Left ventricle myocardium inferior (tissue), 1 donor: ENCODE measurements at regions not wholly inside any gene's neighbourhood (a gene's known extent, or its start where the extent isn't known, plus 50 kb on each side); places are given as distances from the start of the nearest gene placed in this dataset.
"Not testable (repeated sequence)": the region's sequence is repeated elsewhere in the genome, so short reads cannot be mapped to it uniquely, and the experiment has no call there.

Experiments used
- DNase-seq: peaks from one replicate; pipeline ENCODE4 v3.0.0-alpha.2; 2020
- H3K27ac ChIP-seq: fragments of 200-600 bp; replicated peaks from 2 replicates; pipeline ENCODE4 v1.8.0; 2021
- H3K27me3 ChIP-seq: fragments of 200-600 bp; 2 replicates; pipeline ENCODE4 v1.8.0; 2021; ENCODE audit warnings: low read depth
- H3K36me3 ChIP-seq: fragments of 200-600 bp; 2 replicates; pipeline ENCODE4 v1.8.0; 2021
- H3K4me1 ChIP-seq: fragments of 200-600 bp; 2 replicates; pipeline ENCODE4 v1.8.0; 2021
- H3K4me3 ChIP-seq: fragments of 200-600 bp; 2 replicates; pipeline ENCODE4 v1.8.0; 2021; ENCODE audit warnings: mild to moderate bottlenecking, moderate library complexity
- H3K9me3 ChIP-seq: fragments of 200-600 bp; replicated peaks from 2 replicates; pipeline ENCODE4 v1.8.0; 2021
- intact Hi-C: fragments of 100-400 bp; cut with micrococcal nuclease; formaldehyde crosslinking; loops from one replicate; pipeline ENCODE4 v1.11.0; 2022
- TF ChIP-seq, protein P1 (sequence below): fragments of 200-600 bp; IDR thresholded peaks from 2 replicates; pipeline ENCODE4 v1.8.0; 2021; ENCODE audit warnings: antibody characterized with exemption, mild to moderate bottlenecking, borderline replicate concordance
- donor health status: DM: no; HTN: yes; CAD: no; lungs with severe emphysema.

DNA sequence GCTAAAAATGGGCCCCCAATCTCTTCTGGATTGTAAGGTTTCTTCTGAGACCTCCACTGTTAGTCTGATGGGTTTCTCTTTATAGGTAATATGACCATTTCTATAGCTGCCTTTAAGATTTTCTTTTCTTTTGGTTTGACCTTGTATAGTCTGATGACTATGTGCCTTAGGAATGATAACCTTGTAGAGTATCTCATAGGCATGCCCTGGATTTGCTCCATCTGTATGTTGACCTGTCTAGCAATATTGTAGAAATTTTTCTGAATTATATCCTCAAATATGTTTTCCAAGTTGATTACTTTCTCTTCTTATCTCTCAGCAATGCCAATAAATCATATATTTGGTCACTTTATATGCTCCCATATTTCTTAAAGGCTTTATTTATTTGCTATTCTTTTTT lies 1403.8 kb upstream of the GOT2 start:
- H3K9me3 ChIP-seq = peaks cover 48% of the 10 kb centered on the region
- H3K27ac ChIP-seq = no peak overlapping the region
- no peaks in the 10 kb centered on the region for H3K4me1 ChIP-seq
- TF ChIP-seq, protein P1, sequence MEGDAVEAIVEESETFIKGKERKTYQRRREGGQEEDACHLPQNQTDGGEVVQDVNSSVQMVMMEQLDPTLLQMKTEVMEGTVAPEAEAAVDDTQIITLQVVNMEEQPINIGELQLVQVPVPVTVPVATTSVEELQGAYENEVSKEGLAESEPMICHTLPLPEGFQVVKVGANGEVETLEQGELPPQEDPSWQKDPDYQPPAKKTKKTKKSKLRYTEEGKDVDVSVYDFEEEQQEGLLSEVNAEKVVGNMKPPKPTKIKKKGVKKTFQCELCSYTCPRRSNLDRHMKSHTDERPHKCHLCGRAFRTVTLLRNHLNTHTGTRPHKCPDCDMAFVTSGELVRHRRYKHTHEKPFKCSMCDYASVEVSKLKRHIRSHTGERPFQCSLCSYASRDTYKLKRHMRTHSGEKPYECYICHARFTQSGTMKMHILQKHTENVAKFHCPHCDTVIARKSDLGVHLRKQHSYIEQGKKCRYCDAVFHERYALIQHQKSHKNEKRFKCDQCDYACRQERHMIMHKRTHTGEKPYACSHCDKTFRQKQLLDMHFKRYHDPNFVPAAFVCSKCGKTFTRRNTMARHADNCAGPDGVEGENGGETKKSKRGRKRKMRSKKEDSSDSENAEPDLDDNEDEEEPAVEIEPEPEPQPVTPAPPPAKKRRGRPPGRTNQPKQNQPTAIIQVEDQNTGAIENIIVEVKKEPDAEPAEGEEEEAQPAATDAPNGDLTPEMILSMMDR = no peak
- intact Hi-C loops = no loop called here
- H3K4me3 ChIP-seq = no peak overlapping the region
- H3K27me3 ChIP-seq = no peaks in the 10 kb centered on the region
- DNase-seq = no peak
- no peaks in the 10 kb centered on the region for H3K36me3 ChIP-seq

DNA sequence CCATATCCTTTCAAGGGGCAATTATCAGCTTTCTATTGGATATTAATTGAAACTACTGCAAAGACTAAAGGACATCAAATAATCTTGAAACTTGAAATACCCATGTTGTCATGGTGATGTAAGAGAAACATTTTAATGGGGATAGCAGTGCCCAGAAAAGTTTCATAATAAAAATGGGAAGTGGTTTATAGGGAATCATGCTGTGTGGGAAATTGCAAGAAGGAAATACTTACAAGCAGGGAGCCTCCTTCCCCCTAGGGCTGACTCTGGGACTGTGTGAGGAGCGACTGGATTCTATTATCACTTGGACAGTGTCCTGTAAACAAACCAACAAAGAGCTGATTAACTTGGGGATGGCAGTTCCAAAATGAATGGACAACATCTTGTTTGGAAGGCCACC lies 1393.1 kb upstream of the GOT2 start:
- Histone ChIP-seq H3K27ac (no peak overlapping the region), H3K4me1 (no peaks in the 10 kb centered on the region), H3K4me3 (no peak overlapping the region), H3K27me3 (no peaks in the 10 kb centered on the region), H3K9me3 (peaks cover 4% of the 10 kb centered on the region), H3K36me3 (no peaks in the 10 kb centered on the region)
- intact Hi-C loops = no loop called here
- TF ChIP-seq, protein P1 = no peak
- DNase-seq = no peak

DNA sequence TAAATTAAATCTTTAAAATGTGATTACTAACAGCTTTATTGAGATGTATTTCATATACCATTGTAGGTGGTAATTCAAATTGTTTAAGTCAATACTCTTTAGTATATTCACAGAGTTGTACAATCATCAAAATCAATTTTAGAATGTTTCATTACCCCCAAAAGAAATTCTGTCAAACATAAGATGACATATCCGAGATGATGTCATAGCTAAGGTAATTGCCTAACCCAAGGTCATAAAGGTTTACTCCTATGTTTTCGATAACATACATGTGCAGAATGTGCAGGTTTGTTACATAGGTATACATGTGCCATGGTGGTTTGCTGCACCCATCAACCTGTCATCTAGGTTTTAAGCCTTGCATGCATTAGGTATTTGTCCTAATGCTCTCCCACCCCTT lies 1392.0 kb upstream of the GOT2 start:
- DNase-seq, H3K27ac ChIP-seq, H3K9me3 ChIP-seq, H3K4me3 ChIP-seq, intact Hi-C loops, H3K27me3 ChIP-seq, H3K4me1 ChIP-seq, H3K36me3 ChIP-seq: not testable (repeated sequence)

DNA sequence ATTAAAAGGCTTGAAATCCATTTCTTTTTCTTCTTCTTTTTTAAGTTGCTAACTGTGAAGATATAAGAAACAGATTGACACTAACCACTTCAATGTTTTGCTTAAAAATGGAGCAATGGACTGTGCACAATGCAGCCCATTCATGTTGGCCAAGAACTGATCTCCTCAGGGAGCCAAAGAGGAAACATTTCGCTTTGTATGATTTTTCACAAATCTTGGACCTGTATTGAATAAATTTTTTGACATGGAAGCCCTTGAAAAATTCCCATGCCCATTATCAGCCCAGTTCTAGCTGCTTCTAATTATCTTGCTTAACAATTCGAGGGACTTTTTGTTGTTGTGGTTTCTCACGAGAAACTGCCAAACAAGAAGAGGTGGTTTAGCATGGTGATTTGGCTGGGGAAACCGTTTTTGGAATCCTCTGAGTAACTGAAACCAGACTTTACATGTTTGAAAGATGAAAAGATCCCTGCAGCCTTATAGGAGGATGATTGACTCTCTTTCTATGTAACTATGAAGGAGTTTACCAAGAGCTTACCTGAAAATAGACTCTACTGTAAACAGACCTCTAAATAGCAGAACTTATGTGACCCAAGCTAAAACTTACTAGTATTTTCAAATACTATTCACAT lies 1389.4 kb upstream of the GOT2 start:
- no peaks in the 10 kb centered on the region for H3K36me3 ChIP-seq
- no peak for DNase-seq
- H3K4me1 ChIP-seq = no peaks in the 10 kb centered on the region
- no peak overlapping the region for H3K27ac ChIP-seq
- no peaks in the 10 kb centered on the region for H3K9me3 ChIP-seq
- no peak overlapping the region for H3K4me3 ChIP-seq
- TF ChIP-seq, protein P1 = no peak
- H3K27me3 ChIP-seq = no peaks in the 10 kb centered on the region
- intact Hi-C loops = no loop called here

DNA sequence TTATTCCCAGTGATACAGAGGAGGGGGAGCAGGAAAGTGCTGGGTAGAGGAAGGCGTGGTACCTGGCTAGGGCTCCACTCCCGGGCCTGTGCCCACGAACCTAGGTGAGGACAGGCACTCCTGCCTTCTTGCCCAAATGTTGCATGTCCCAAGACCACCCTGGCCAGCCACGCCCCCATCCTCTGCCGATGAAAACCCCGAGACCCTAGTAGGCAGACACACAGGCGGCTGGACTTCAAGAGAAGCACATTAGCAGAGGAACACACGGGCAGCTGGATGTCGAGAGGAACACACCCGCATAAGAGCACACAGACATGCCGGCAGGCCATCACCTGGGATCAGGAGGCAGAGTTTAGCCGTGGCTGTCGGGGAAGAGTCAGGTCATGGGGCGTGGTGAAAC lies 1386.5 kb upstream of the GOT2 start:
- H3K27ac ChIP-seq = no peak overlapping the region
- intact Hi-C loops = no loop called here

DNA sequence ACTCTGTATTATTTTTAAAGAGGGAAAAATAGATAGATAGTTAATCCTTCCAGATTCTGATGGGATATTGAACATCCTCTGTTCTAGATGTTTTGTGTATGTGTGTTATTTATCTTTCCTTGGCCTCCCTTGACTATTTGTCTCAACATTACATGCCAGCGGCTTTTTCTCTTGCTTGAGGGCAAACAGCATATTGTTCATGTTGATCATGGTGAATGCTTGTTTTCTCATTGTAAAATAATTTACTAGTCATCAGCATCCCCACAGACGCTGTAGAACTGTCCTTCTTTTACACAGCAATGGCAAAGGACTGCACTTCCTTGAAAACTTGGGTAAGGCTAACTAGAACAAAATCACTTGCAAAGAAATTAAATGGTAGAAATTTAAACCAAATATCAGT lies 1376.4 kb upstream of the GOT2 start:
- TF ChIP-seq, protein P1 = no peak
- H3K9me3 ChIP-seq = peaks cover 5% of the 10 kb centered on the region
- DNase-seq = no peak
- intact Hi-C loops = no loop called here
- H3K4me3 ChIP-seq = no peak overlapping the region
- H3K27me3 ChIP-seq = no peaks in the 10 kb centered on the region
- H3K36me3 ChIP-seq = no peaks in the 10 kb centered on the region
- no peak overlapping the region for H3K27ac ChIP-seq
- H3K4me1 ChIP-seq = no peaks in the 10 kb centered on the region

More for the DNA sequence above, 1386.5 kb upstream of the GOT2 start:
- DNase-seq = no peak
- TF ChIP-seq, protein P1 = no peak
- Histone ChIP-seq H3K4me1 (no peaks in the 10 kb centered on the region), H3K36me3 (no peaks in the 10 kb centered on the region), H3K9me3 (no peaks in the 10 kb centered on the region), H3K4me3 (no peak overlapping the region), H3K27me3 (no peaks in the 10 kb centered on the region)
